Neural crest cell (in vitro differentiated cells): ENCODE measurements at regions not wholly inside any gene's neighbourhood (a gene's known extent, or its start where the extent isn't known, plus 50 kb on each side); places are given as distances from the start of the nearest gene placed in this dataset.

ENCODE experiments used
- DNase-seq: peaks from one replicate; pipeline ENCODE4 v3.0.0; 2021; ENCODE audit warnings: low read depth, mixed read lengths, low spot score
- H3K27ac Mint-ChIP-seq: one replicate; pipeline ENCODE4 v1.8.0; 2021; ENCODE audit warnings: mild to moderate bottlenecking, mixed read lengths; ENCODE audit not compliant: unreplicated experiment
- H3K27me3 Mint-ChIP-seq: 2 replicates; pipeline ENCODE4 v1.8.0; 2021; ENCODE audit warnings: low read depth, mild to moderate bottlenecking, mixed read lengths
- H3K36me3 Mint-ChIP-seq: 2 replicates; pipeline ENCODE4 v1.8.0; 2021; ENCODE audit warnings: low read depth, mild to moderate bottlenecking, mixed read lengths
- H3K4me1 Mint-ChIP-seq: 2 replicates; pipeline ENCODE4 v1.8.0; 2021; ENCODE audit warnings: mixed read lengths
- H3K4me3 Mint-ChIP-seq: one replicate; pipeline ENCODE4 v1.8.0; 2021; ENCODE audit warnings: mild to moderate bottlenecking, mixed read lengths
- H3K9me3 Mint-ChIP-seq: 2 replicates; pipeline ENCODE4 v1.8.0; 2021; ENCODE audit warnings: mixed read lengths
- CTCF ChIP-seq: fragments of 200-600 bp; sonication (generic); conservative IDR thresholded peaks from 2 replicates; pipeline ENCODE4 v1.5.0; 2021; ENCODE audit warnings: antibody characterized with exemption, mild to moderate bottlenecking

GRCh38 chr3:117136003-117136402 lies 426.4 kb downstream of the TUSC7 start:
- Mint-ChIP-seq H3K36me3 (no peaks in the 10 kb centered on the region), H3K4me1 (peaks cover 60% of the 10 kb centered on the region), H3K4me3 (no peak overlapping the region), H3K27me3 (no peaks in the 10 kb centered on the region), H3K9me3 (peaks cover 5% of the 10 kb centered on the region), H3K27ac (no peak overlapping the region)
- DNase-seq = no peak
- TF ChIP-seq CTCF = no peak

- peaks cover 61% of the 10 kb centered on the region for H3K4me1 Mint-ChIP-seq
- H3K27me3 Mint-ChIP-seq = no peaks in the 10 kb centered on the region
- peaks cover 5% of the 10 kb centered on the region for H3K9me3 Mint-ChIP-seq
- DNase-seq = no peak
- H3K4me3 Mint-ChIP-seq = no peak overlapping the region
- no peaks in the 10 kb centered on the region for H3K36me3 Mint-ChIP-seq
- TF ChIP-seq CTCF = no peak
- peak overlapping the region; percentile 23 for H3K27ac Mint-ChIP-seq
These were observed 427.5 kb downstream of the TUSC7 start for GRCh38 chr3:117137065-117137464.

GRCh38 chr3:117139681-117140080 lies 430.1 kb downstream of the TUSC7 start:
- Mint-ChIP-seq H3K36me3 (no peaks in the 10 kb centered on the region), H3K27me3 (no peaks in the 10 kb centered on the region), H3K9me3 (peaks cover 5% of the 10 kb centered on the region), H3K27ac (peak overlapping the region; percentile 87), H3K4me3 (peak overlapping the region; percentile 39), H3K4me1 (peaks cover 63% of the 10 kb centered on the region)
- TF ChIP-seq CTCF = no peak
- DNase-seq = no peak

GRCh38 chr3:117141812-117142211 lies 432.2 kb downstream of the TUSC7 start:
- no peak for TF ChIP-seq CTCF
- no peak for DNase-seq
- no peak overlapping the region for H3K27ac Mint-ChIP-seq
- H3K27me3 Mint-ChIP-seq = no peaks in the 10 kb centered on the region
- H3K9me3 Mint-ChIP-seq = peaks cover 5% of the 10 kb centered on the region
- H3K4me3 Mint-ChIP-seq = no peak overlapping the region
- H3K4me1 Mint-ChIP-seq = peaks cover 41% of the 10 kb centered on the region
- H3K36me3 Mint-ChIP-seq = no peaks in the 10 kb centered on the region

- Mint-ChIP-seq H3K36me3 (no peaks in the 10 kb centered on the region), H3K4me3 (no peak overlapping the region), H3K9me3 (no peaks in the 10 kb centered on the region), H3K27ac (no peak overlapping the region), H3K4me1 (peaks cover 23% of the 10 kb centered on the region), H3K27me3 (no peaks in the 10 kb centered on the region)
- DNase-seq = no peak
- TF ChIP-seq CTCF = no peak
These were observed 435.3 kb downstream of the TUSC7 start for GRCh38 chr3:117144853-117145252.

GRCh38 chr3:117145677-117146076 lies 436.1 kb downstream of the TUSC7 start:
- H3K36me3 Mint-ChIP-seq = no peaks in the 10 kb centered on the region
- no peaks in the 10 kb centered on the region for H3K9me3 Mint-ChIP-seq
- no peak for TF ChIP-seq CTCF
- no peaks in the 10 kb centered on the region for H3K27me3 Mint-ChIP-seq
- DNase-seq = no peak
- no peak overlapping the region for H3K27ac Mint-ChIP-seq
- no peak overlapping the region for H3K4me3 Mint-ChIP-seq
- peaks cover 15% of the 10 kb centered on the region for H3K4me1 Mint-ChIP-seq
